ENCODE measurements at regions not wholly inside any gene's neighbourhood (a gene's known extent, or its start where the extent isn't known, plus 50 kb on each side); places are given as distances from the start of the nearest gene placed in this dataset.
"Not testable (repeated sequence)": the region's sequence is repeated elsewhere in the genome, so short reads cannot be mapped to it uniquely, and the experiment has no call there.

DNA sequence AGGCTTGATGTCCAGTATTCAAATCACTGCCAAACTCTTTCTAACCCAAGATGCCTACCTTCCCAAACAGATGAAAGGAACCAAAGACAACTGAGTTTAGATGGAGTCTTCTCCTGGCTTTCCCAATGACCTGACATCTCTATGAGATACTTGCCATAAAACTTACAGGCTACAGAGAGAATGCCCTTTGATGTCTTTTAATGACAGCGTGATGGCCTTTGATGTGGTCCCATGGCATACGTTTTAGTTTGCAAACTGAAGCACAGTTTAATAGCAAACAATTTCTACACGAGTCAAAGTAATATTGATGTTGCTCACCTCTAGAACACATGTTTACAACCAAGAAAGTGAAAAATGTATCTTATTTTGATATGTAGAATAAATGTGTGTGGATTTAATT, 73.2 kb downstream of the ZIC4 start:
- Histone ChIP-seq H3K9me3 (ENCODE audit: insufficient read depth, low read depth, low read length) (no peaks in the 10 kb centered on the region), H2AFZ (ENCODE audit: insufficient read depth, low read length, poor library complexity) (no peak overlapping the region), H2BK5ac (ENCODE audit: low read depth, low read length, poor library complexity) (no peak overlapping the region), H4K91ac (ENCODE audit: low read depth, low read length) (no peak overlapping the region), H3K4me3 (ENCODE audit: low read depth, low read length) (no peak overlapping the region), H2BK120ac (ENCODE audit: insufficient read depth, low read length, poor library complexity) (no peak overlapping the region), H2BK12ac (ENCODE audit: low read length) (no peak overlapping the region), H3K14ac (ENCODE audit: low read length) (no peak overlapping the region), H4K8ac (ENCODE audit: low read depth, low read length) (no peak overlapping the region), H3K4ac (ENCODE audit: low read depth, low read length) (no peak overlapping the region), H3K79me1 (ENCODE audit: low read length) (no peaks in the 10 kb centered on the region), H3K36me3 (ENCODE audit: control insufficient read depth in 1 of 2, insufficient read depth in 2 of 2, low read length in 2 of 2) (no peaks in the 10 kb centered on the region), H3K4me1 (ENCODE audit: control insufficient read depth in 1 of 2, insufficient read depth in 2 of 2, low read length in 2 of 2) (no peaks in the 10 kb centered on the region), H3K18ac (ENCODE audit: low read length) (no peak overlapping the region), H3K23ac (ENCODE audit: low read length) (no peak overlapping the region), H3K27ac (ENCODE audit: low read depth, low read length) (no peak overlapping the region), H3K4me2 (ENCODE audit: low read length) (no peak overlapping the region), H3K79me2 (ENCODE audit: control insufficient read depth, insufficient read depth, low read length, poor library complexity) (no peaks in the 10 kb centered on the region), H3K9ac (ENCODE audit: low read length) (no peak overlapping the region), H2AK5ac (ENCODE audit: low read length) (no peak overlapping the region), H3K27me3 (ENCODE audit: insufficient read depth, low read length) (no peaks in the 10 kb centered on the region), H4K12ac (ENCODE audit: low read depth, low read length) (no peak overlapping the region)
- no peak for DNase-seq
- no CpG with 5 or more reads among the region's 3 CpGs for WGBS (ENCODE audit: extremely low coverage, insufficient coverage, insufficient read length)

DNA sequence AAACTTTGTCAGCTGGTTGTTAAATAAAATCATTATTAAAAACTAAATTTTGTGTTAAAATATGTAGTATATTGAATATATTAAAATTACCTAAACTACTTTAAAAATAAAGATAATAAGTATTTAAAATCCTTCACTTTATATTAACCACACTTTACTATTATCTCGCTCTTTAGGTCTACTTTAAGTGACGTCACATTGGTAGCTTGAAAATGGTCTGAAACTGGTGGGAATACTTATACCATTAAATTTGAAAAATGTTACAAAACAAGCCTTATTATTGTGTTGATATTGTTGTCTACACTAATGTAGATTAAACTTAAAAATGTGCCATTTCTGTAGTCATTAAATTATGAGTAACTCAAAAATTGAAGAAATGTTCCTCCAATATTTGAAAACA, 77.6 kb downstream of the ZIC4 start:
- H3K9ac ChIP-seq (ENCODE audit: low read length) = no peak overlapping the region
- H3K79me1 ChIP-seq (ENCODE audit: low read length) = no peaks in the 10 kb centered on the region
- H3K36me3 ChIP-seq (ENCODE audit: control insufficient read depth in 1 of 2, insufficient read depth in 2 of 2, low read length in 2 of 2) = no peaks in the 10 kb centered on the region
- H3K9me3 ChIP-seq (ENCODE audit: insufficient read depth, low read depth, low read length) = no peaks in the 10 kb centered on the region
- H3K27ac ChIP-seq (ENCODE audit: low read depth, low read length) = no peak overlapping the region
- no peak overlapping the region for H2AFZ ChIP-seq (ENCODE audit: insufficient read depth, low read length, poor library complexity)
- H4K91ac ChIP-seq (ENCODE audit: low read depth, low read length) = no peak overlapping the region
- no peak overlapping the region for H3K18ac ChIP-seq (ENCODE audit: low read length)
- H3K4me2 ChIP-seq (ENCODE audit: low read length) = no peak overlapping the region
- H4K12ac ChIP-seq (ENCODE audit: low read depth, low read length) = no peak overlapping the region
- H2AK5ac ChIP-seq (ENCODE audit: low read length) = no peak overlapping the region
- H3K23ac ChIP-seq (ENCODE audit: low read length) = no peak overlapping the region
- H2BK12ac ChIP-seq (ENCODE audit: low read length) = no peak overlapping the region
- no peak overlapping the region for H2BK5ac ChIP-seq (ENCODE audit: low read depth, low read length, poor library complexity)
- H2BK120ac ChIP-seq (ENCODE audit: insufficient read depth, low read length, poor library complexity) = no peak overlapping the region
- no peak overlapping the region for H3K14ac ChIP-seq (ENCODE audit: low read length)
- H3K79me2 ChIP-seq (ENCODE audit: control insufficient read depth, insufficient read depth, low read length, poor library complexity) = no peaks in the 10 kb centered on the region
- no peaks in the 10 kb centered on the region for H3K27me3 ChIP-seq (ENCODE audit: insufficient read depth, low read length)
- no peaks in the 10 kb centered on the region for H3K4me1 ChIP-seq (ENCODE audit: control insufficient read depth in 1 of 2, insufficient read depth in 2 of 2, low read length in 2 of 2)
- H3K4me3 ChIP-seq (ENCODE audit: low read depth, low read length) = no peak overlapping the region
- H3K4ac ChIP-seq (ENCODE audit: low read depth, low read length) = no peak overlapping the region
- no CpG with 5 or more reads among the region's 2 CpGs for WGBS (ENCODE audit: extremely low coverage, insufficient coverage, insufficient read length)
- no peak for DNase-seq
- H4K8ac ChIP-seq (ENCODE audit: low read depth, low read length) = no peak overlapping the region

- no peaks in the 10 kb centered on the region for H3K27me3 ChIP-seq (ENCODE audit: insufficient read depth, low read length)
- no peak for DNase-seq
- H3K14ac ChIP-seq (ENCODE audit: low read length) = no peak overlapping the region
- H3K9ac ChIP-seq (ENCODE audit: low read length) = no peak overlapping the region
- H3K4ac ChIP-seq (ENCODE audit: low read depth, low read length) = no peak overlapping the region
- no peak overlapping the region for H2BK12ac ChIP-seq (ENCODE audit: low read length)
- H3K79me2 ChIP-seq (ENCODE audit: control insufficient read depth, insufficient read depth, low read length, poor library complexity) = no peaks in the 10 kb centered on the region
- no peak overlapping the region for H2AK5ac ChIP-seq (ENCODE audit: low read length)
- H4K91ac ChIP-seq (ENCODE audit: low read depth, low read length) = no peak overlapping the region
- no peak overlapping the region for H3K4me2 ChIP-seq (ENCODE audit: low read length)
- no peak overlapping the region for H3K4me3 ChIP-seq (ENCODE audit: low read depth, low read length)
- H4K8ac ChIP-seq (ENCODE audit: low read depth, low read length) = no peak overlapping the region
- no peak overlapping the region for H2BK120ac ChIP-seq (ENCODE audit: insufficient read depth, low read length, poor library complexity)
- no peak overlapping the region for H3K18ac ChIP-seq (ENCODE audit: low read length)
- H2BK5ac ChIP-seq (ENCODE audit: low read depth, low read length, poor library complexity) = no peak overlapping the region
- H3K27ac ChIP-seq (ENCODE audit: low read depth, low read length) = no peak overlapping the region
- no peaks in the 10 kb centered on the region for H3K9me3 ChIP-seq (ENCODE audit: insufficient read depth, low read depth, low read length)
- no peak overlapping the region for H3K23ac ChIP-seq (ENCODE audit: low read length)
- H3K36me3 ChIP-seq (ENCODE audit: control insufficient read depth in 1 of 2, insufficient read depth in 2 of 2, low read length in 2 of 2) = no peaks in the 10 kb centered on the region
- no peaks in the 10 kb centered on the region for H3K79me1 ChIP-seq (ENCODE audit: low read length)
- H2AFZ ChIP-seq (ENCODE audit: insufficient read depth, low read length, poor library complexity) = no peak overlapping the region
- H4K12ac ChIP-seq (ENCODE audit: low read depth, low read length) = no peak overlapping the region
- no peaks in the 10 kb centered on the region for H3K4me1 ChIP-seq (ENCODE audit: control insufficient read depth in 1 of 2, insufficient read depth in 2 of 2, low read length in 2 of 2)
Measured at GRCh38 chr3:147324356-147324755, 82.0 kb downstream of the ZIC4 start.

- Histone ChIP-seq H3K4me2 (ENCODE audit: low read length) (no peak overlapping the region), H4K8ac (ENCODE audit: low read depth, low read length) (no peak overlapping the region), H3K14ac (ENCODE audit: low read length) (no peak overlapping the region), H3K27ac (ENCODE audit: low read depth, low read length) (no peak overlapping the region), H3K9ac (ENCODE audit: low read length) (no peak overlapping the region), H2BK120ac (ENCODE audit: insufficient read depth, low read length, poor library complexity) (no peak overlapping the region), H4K12ac (ENCODE audit: low read depth, low read length) (no peak overlapping the region), H3K23ac (ENCODE audit: low read length) (no peak overlapping the region), H3K36me3 (ENCODE audit: control insufficient read depth in 1 of 2, insufficient read depth in 2 of 2, low read length in 2 of 2) (no peaks in the 10 kb centered on the region), H3K79me2 (ENCODE audit: control insufficient read depth, insufficient read depth, low read length, poor library complexity) (no peaks in the 10 kb centered on the region), H2AK5ac (ENCODE audit: low read length) (no peak overlapping the region), H3K4me3 (ENCODE audit: low read depth, low read length) (no peak overlapping the region), H4K91ac (ENCODE audit: low read depth, low read length) (no peak overlapping the region), H3K4ac (ENCODE audit: low read depth, low read length) (no peak overlapping the region), H3K4me1 (ENCODE audit: control insufficient read depth in 1 of 2, insufficient read depth in 2 of 2, low read length in 2 of 2) (no peaks in the 10 kb centered on the region), H2BK5ac (ENCODE audit: low read depth, low read length, poor library complexity) (no peak overlapping the region), H2BK12ac (ENCODE audit: low read length) (no peak overlapping the region), H3K18ac (ENCODE audit: low read length) (no peak overlapping the region), H3K79me1 (ENCODE audit: low read length) (no peaks in the 10 kb centered on the region), H2AFZ (ENCODE audit: insufficient read depth, low read length, poor library complexity) (no peak overlapping the region), H3K9me3 (ENCODE audit: insufficient read depth, low read depth, low read length) (no peaks in the 10 kb centered on the region), H3K27me3 (ENCODE audit: insufficient read depth, low read length) (no peaks in the 10 kb centered on the region)
- WGBS (ENCODE audit: extremely low coverage, insufficient coverage, insufficient read length) = no CpG with 5 or more reads among the region's 3 CpGs
- no peak for DNase-seq
Measured at GRCh38 chr3:147318900-147319299, 87.4 kb downstream of the ZIC4 start.

- H3K4ac ChIP-seq (ENCODE audit: low read depth, low read length); H3K79me2 ChIP-seq (ENCODE audit: control insufficient read depth, insufficient read depth, low read length, poor library complexity); H2BK12ac ChIP-seq (ENCODE audit: low read length); H3K27me3 ChIP-seq (ENCODE audit: insufficient read depth, low read length); H2BK5ac ChIP-seq (ENCODE audit: low read depth, low read length, poor library complexity); H3K9me3 ChIP-seq (ENCODE audit: insufficient read depth, low read depth, low read length); H3K9ac ChIP-seq (ENCODE audit: low read length); H3K4me2 ChIP-seq (ENCODE audit: low read length); H3K18ac ChIP-seq (ENCODE audit: low read length); H2AFZ ChIP-seq (ENCODE audit: insufficient read depth, low read length, poor library complexity); H3K4me1 ChIP-seq (ENCODE audit: control insufficient read depth in 1 of 2, insufficient read depth in 2 of 2, low read length in 2 of 2); H2AK5ac ChIP-seq (ENCODE audit: low read length); H4K12ac ChIP-seq (ENCODE audit: low read depth, low read length); H4K91ac ChIP-seq (ENCODE audit: low read depth, low read length); H3K23ac ChIP-seq (ENCODE audit: low read length); H3K14ac ChIP-seq (ENCODE audit: low read length); H4K8ac ChIP-seq (ENCODE audit: low read depth, low read length); H3K27ac ChIP-seq (ENCODE audit: low read depth, low read length); H2BK120ac ChIP-seq (ENCODE audit: insufficient read depth, low read length, poor library complexity); H3K4me3 ChIP-seq (ENCODE audit: low read depth, low read length); DNase-seq; H3K79me1 ChIP-seq (ENCODE audit: low read length); H3K36me3 ChIP-seq (ENCODE audit: control insufficient read depth in 1 of 2, insufficient read depth in 2 of 2, low read length in 2 of 2): not testable (repeated sequence)
- no CpG with 5 or more reads among the region's 6 CpGs for WGBS (ENCODE audit: extremely low coverage, insufficient coverage, insufficient read length)
Measured at GRCh38 chr3:147317080-147317479, 89.3 kb downstream of the ZIC4 start.
